ENCODE measurements at regions not wholly inside any gene's neighbourhood (a gene's known extent, or its start where the extent isn't known, plus 50 kb on each side); places are given as distances from the start of the nearest gene placed in this dataset.

- TF ChIP-seq, protein P1, sequence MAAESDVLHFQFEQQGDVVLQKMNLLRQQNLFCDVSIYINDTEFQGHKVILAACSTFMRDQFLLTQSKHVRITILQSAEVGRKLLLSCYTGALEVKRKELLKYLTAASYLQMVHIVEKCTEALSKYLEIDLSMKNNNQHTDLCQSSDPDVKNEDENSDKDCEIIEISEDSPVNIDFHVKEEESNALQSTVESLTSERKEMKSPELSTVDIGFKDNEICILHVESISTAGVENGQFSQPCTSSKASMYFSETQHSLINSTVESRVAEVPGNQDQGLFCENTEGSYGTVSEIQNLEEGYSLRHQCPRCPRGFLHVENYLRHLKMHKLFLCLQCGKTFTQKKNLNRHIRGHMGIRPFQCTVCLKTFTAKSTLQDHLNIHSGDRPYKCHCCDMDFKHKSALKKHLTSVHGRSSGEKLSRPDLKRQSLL (tag by site-specific recombination; IDR thresholded peaks at IDR 0.05) = no peak
- no peak for TF ChIP-seq ZNF768 (tag by site-specific recombination; IDR thresholded peaks at IDR 0.05)
- TF ChIP-seq ATF2 (tag by site-specific recombination; IDR thresholded peaks at IDR 0.05; ENCODE audit: low read depth) = no peak
- TF ChIP-seq, protein P2, sequence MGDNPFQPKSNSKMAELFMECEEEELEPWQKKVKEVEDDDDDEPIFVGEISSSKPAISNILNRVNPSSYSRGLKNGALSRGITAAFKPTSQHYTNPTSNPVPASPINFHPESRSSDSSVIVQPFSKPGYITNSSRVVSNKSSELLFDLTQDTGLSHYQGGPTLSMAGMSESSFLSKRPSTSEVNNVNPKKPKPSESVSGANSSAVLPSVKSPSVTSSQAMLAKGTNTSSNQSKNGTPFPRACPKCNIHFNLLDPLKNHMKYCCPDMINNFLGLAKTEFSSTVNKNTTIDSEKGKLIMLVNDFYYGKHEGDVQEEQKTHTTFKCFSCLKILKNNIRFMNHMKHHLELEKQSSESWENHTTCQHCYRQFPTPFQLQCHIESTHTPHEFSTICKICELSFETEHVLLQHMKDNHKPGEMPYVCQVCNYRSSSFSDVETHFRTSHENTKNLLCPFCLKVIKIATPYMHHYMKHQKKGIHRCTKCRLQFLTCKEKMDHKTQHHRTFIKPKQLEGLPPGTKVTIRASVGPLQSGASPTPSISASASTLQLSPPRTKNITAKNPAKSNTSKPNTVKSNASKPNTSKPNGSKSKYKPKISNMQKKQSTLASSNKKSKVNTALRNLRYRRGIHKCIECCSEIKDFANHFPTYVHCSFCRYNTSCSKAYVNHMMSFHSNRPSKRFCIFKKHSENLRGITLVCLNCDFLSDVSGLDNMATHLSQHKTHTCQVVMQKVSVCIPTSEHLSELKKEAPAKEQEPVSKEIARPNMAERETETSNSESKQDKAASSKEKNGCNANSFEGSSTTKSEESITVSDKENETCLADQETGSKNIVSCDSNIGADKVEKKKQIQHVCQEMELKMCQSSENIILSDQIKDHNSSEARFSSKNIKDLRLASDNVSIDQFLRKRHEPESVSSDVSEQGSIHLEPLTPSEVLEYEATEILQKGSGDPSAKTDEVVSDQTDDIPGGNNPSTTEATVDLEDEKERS (tag by site-specific recombination; IDR thresholded peaks at IDR 0.05) = no peak
- TF ChIP-seq SCRT2 (tag by site-specific recombination; IDR thresholded peaks at IDR 0.05) = no peak
- TF ChIP-seq HOXC10 (CRISPR knock-in tag; IDR thresholded peaks at IDR 0.05) = no peak
- no peak for TF ChIP-seq GFI1B (tag by site-specific recombination; IDR thresholded peaks at IDR 0.05)
- no peak for TF ChIP-seq ZSCAN23 (tag by site-specific recombination; IDR thresholded peaks at IDR 0.05)
Measured at GRCh38 chr5:106853266-106853665, 817.5 kb downstream of the EFNA5 start (continued).

DNA sequence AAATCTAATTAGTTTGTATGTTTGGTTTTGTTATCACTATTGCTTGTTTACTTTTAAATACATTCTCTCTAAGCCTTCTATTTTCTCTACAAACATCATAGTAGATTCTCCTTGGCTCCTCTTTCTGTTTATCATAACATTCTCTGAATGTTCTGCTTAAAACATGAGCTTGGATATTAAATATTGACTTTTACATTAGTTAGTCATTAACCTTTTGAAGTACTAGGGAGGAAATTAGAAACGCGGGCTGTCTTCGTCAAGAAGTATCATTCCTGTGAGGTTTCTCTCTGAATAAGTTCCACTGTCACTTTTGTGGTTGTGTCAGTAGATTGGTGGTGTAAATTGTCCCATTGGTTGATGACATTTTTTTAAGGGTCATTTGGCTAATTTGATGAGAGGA lies 821.5 kb downstream of the EFNA5 start:
- no peaks in the 10 kb centered on the region for H3K36me3 ChIP-seq (ENCODE audit: control insufficient read depth in 2 of 2, insufficient read depth in 1 of 2, low read length in 2 of 2)
- H3K9me3 ChIP-seq (ENCODE audit: control insufficient read depth, insufficient read depth, low read depth, low read length) = no peaks in the 10 kb centered on the region
- no peaks in the 10 kb centered on the region for H3K4me1 ChIP-seq (ENCODE audit: control insufficient read depth, insufficient read depth, low read length)
- TF ChIP-seq, protein P3, sequence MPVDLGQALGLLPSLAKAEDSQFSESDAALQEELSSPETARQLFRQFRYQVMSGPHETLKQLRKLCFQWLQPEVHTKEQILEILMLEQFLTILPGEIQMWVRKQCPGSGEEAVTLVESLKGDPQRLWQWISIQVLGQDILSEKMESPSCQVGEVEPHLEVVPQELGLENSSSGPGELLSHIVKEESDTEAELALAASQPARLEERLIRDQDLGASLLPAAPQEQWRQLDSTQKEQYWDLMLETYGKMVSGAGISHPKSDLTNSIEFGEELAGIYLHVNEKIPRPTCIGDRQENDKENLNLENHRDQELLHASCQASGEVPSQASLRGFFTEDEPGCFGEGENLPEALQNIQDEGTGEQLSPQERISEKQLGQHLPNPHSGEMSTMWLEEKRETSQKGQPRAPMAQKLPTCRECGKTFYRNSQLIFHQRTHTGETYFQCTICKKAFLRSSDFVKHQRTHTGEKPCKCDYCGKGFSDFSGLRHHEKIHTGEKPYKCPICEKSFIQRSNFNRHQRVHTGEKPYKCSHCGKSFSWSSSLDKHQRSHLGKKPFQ (tag by site-specific recombination; IDR thresholded peaks at IDR 0.05) = no peak
- no peak for TF ChIP-seq TCF7L2 (IDR thresholded peaks at IDR 0.05; ENCODE audit: borderline replicate concordance, low read depth, low read length)
- TF ChIP-seq SETDB1 (IDR thresholded peaks at IDR 0.05; ENCODE audit: insufficient read length, low read length) = no peak
- TF ChIP-seq ZNF76 (tag by site-specific recombination; IDR thresholded peaks at IDR 0.05; ENCODE audit: borderline replicate concordance, low read depth) = no peak
- TF ChIP-seq ZNF248 (tag by site-specific recombination; IDR thresholded peaks at IDR 0.05) = no peak
- no peak for TF ChIP-seq ZNF266 (tag by site-specific recombination; IDR thresholded peaks at IDR 0.05; ENCODE audit: low read depth)
- TF ChIP-seq ZNF398 (tag by site-specific recombination; IDR thresholded peaks at IDR 0.05) = no peak
- TF ChIP-seq ZNF48 (tag by site-specific recombination; IDR thresholded peaks at IDR 0.05) = no peak
- no peak for TF ChIP-seq CTCF (tag by site-specific recombination; IDR thresholded peaks at IDR 0.05)
- no peak for TF ChIP-seq ZXDB (tag by site-specific recombination; IDR thresholded peaks at IDR 0.05)
- TF ChIP-seq ZNF501 (tag by site-specific recombination; IDR thresholded peaks at IDR 0.05) = no peak
- TF ChIP-seq ZNF701 (tag by site-specific recombination; IDR thresholded peaks at IDR 0.05) = no peak
- no peak for TF ChIP-seq ZNF302 (tag by site-specific recombination; IDR thresholded peaks at IDR 0.05; ENCODE audit: low read depth)
- TF ChIP-seq ZFHX2 (tag by site-specific recombination; conservative IDR thresholded peaks at IDR 0.05) = no peak
- TF ChIP-seq ZBTB21 (tag by site-specific recombination; IDR thresholded peaks at IDR 0.05) = no peak
- TF ChIP-seq ZNF514 (tag by site-specific recombination; IDR thresholded peaks at IDR 0.05) = no peak
- no peak for TF ChIP-seq KLF9 (tag by site-specific recombination; IDR thresholded peaks at IDR 0.05; ENCODE audit: low read depth)
- no peak for TF ChIP-seq ZNF223 (tag by site-specific recombination; IDR thresholded peaks at IDR 0.05)
- TF ChIP-seq ZNF629 (tag by site-specific recombination; IDR thresholded peaks at IDR 0.05) = no peak
- no peak for TF ChIP-seq ZNF510 (tag by site-specific recombination; IDR thresholded peaks at IDR 0.05; ENCODE audit: insufficient replicate concordance)
- H3K4me3 ChIP-seq (ENCODE audit: low read depth, low read length) = no peak overlapping the region
- ChIA-PET CTCF (no interaction called here), POLR2A (no interaction called here)
- no peak overlapping the region for H3K27ac ChIP-seq (ENCODE audit: extremely low read depth, low read depth, low read length)

Data from HEK293 (cell line).